Esophagus squamous epithelium (tissue), 4 donors: ENCODE measurements at regions not wholly inside any gene's neighbourhood (a gene's known extent, or its start where the extent isn't known, plus 50 kb on each side); places are given as distances from the start of the nearest gene placed in this dataset.

Experiments used
- CTCF ChIP-seq, 6 experiments: fragments of 450-650 bp in 4 of 6; fragments of 200-600 bp in 2 of 6; sonication (generic) in 2 of 6; IDR thresholded peaks; one replicate each; pipeline ENCODE4 v1.5.1; 2016 to 2019; ENCODE audit warnings: antibody characterized with exemption in 6 of 6, mild to moderate bottlenecking in 4 of 6, moderate library complexity in 4 of 6
- POLR2A ChIP-seq, 4 donors: fragments of 450-650 bp; IDR thresholded peaks; one replicate each; pipeline ENCODE4 v1.6.1; 2017; ENCODE audit warnings: antibody characterized with exemption in 4 of 4, mild to moderate bottlenecking in 4 of 4, moderate library complexity in 3 of 4

GRCh38 chr22:27205492-27206373 is 548.3 kb downstream of the MIAT start:
- TF ChIP-seq CTCF (IDR thresholded peaks at IDR 0.05) (no peak), POLR2A (IDR thresholded peaks at IDR 0.05) (no peak)
